ENCODE measurements at regions not wholly inside any gene's neighbourhood (a gene's known extent, or its start where the extent isn't known, plus 50 kb on each side); places are given as distances from the start of the nearest gene placed in this dataset.

DNA sequence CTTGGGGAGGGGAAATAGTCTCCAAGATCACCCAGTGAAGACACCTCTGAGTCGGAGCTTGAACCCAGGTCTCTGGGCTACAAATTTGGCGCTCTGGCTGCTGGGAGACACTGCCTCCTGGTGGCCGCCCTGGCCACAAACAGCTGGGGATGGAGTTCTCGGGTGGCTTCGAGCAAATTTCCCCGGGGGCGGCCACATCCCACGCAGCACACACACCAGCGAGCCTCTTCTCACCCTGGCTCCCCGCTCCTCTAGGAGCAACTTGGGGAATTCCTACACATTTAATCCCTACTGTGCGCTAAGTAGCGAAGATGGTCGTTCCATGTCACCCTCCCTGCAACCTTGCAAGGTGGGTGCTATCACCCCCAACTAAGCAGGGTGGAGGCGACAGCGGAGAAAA is 66.2 kb upstream of the BEGAIN start:
- TF ChIP-seq ZFX (IDR thresholded peaks at IDR 0.05) = no peak
- TF ChIP-seq, protein P1, sequence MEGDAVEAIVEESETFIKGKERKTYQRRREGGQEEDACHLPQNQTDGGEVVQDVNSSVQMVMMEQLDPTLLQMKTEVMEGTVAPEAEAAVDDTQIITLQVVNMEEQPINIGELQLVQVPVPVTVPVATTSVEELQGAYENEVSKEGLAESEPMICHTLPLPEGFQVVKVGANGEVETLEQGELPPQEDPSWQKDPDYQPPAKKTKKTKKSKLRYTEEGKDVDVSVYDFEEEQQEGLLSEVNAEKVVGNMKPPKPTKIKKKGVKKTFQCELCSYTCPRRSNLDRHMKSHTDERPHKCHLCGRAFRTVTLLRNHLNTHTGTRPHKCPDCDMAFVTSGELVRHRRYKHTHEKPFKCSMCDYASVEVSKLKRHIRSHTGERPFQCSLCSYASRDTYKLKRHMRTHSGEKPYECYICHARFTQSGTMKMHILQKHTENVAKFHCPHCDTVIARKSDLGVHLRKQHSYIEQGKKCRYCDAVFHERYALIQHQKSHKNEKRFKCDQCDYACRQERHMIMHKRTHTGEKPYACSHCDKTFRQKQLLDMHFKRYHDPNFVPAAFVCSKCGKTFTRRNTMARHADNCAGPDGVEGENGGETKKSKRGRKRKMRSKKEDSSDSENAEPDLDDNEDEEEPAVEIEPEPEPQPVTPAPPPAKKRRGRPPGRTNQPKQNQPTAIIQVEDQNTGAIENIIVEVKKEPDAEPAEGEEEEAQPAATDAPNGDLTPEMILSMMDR (conservative IDR thresholded peaks at IDR 0.05) = peak; percentile 82
